ENCODE measurements at regions not wholly inside any gene's neighbourhood (a gene's known extent, or its start where the extent isn't known, plus 50 kb on each side); places are given as distances from the start of the nearest gene placed in this dataset.

GRCh38 chr5:173557123-173557903 is 59.1 kb downstream of the BOD1 start:
- no CpG with 5 or more reads among the region's 12 CpGs for WGBS (ENCODE audit: extremely low coverage, insufficient coverage, insufficient read length)
- no peak overlapping the region for H3K4me3 ChIP-seq (ENCODE audit: low read depth, low read length)
- H2AK5ac ChIP-seq (ENCODE audit: low read length), result no peak overlapping the region
- H3K9ac ChIP-seq (ENCODE audit: low read length), result no peak overlapping the region
- H3K79me1 ChIP-seq (ENCODE audit: low read length), result no peaks in the 10 kb centered on the region
- no peaks in the 10 kb centered on the region for H3K4me1 ChIP-seq (ENCODE audit: control insufficient read depth in 1 of 2, insufficient read depth in 2 of 2, low read length in 2 of 2)
- H2BK120ac ChIP-seq (ENCODE audit: insufficient read depth, low read length, poor library complexity), result no peak overlapping the region
- H4K12ac ChIP-seq (ENCODE audit: low read depth, low read length), result no peak overlapping the region
- no peaks in the 10 kb centered on the region for H3K79me2 ChIP-seq (ENCODE audit: control insufficient read depth, insufficient read depth, low read length, poor library complexity)
- H4K8ac ChIP-seq (ENCODE audit: low read depth, low read length), result no peak overlapping the region
- peaks cover 2% of the 10 kb centered on the region for H3K27me3 ChIP-seq (ENCODE audit: insufficient read depth, low read length)
- no peak overlapping the region for H3K14ac ChIP-seq (ENCODE audit: low read length)
- peak; percentile 40 to 56 for DNase-seq
- no peak overlapping the region for H2BK5ac ChIP-seq (ENCODE audit: low read depth, low read length, poor library complexity)
- no peak overlapping the region for H3K18ac ChIP-seq (ENCODE audit: low read length)
- no peaks in the 10 kb centered on the region for H3K9me3 ChIP-seq (ENCODE audit: insufficient read depth, low read depth, low read length)
- no peak overlapping the region for H2AFZ ChIP-seq (ENCODE audit: insufficient read depth, low read length, poor library complexity)
- no peak overlapping the region for H3K4me2 ChIP-seq (ENCODE audit: low read length)
- H3K36me3 ChIP-seq (ENCODE audit: control insufficient read depth in 1 of 2, insufficient read depth in 2 of 2, low read length in 2 of 2), result no peaks in the 10 kb centered on the region
- H4K91ac ChIP-seq (ENCODE audit: low read depth, low read length), result no peak overlapping the region
- H3K27ac ChIP-seq (ENCODE audit: low read depth, low read length), result no peak overlapping the region
- H2BK12ac ChIP-seq (ENCODE audit: low read length), result no peak overlapping the region
- no peak overlapping the region for H3K23ac ChIP-seq (ENCODE audit: low read length)
- no peak overlapping the region for H3K4ac ChIP-seq (ENCODE audit: low read depth, low read length)

GRCh38 chr5:173556142-173557028 is 60.1 kb downstream of the BOD1 start:
- Histone ChIP-seq H2AK5ac (ENCODE audit: low read length) (no peak overlapping the region), H3K36me3 (ENCODE audit: control insufficient read depth in 1 of 2, insufficient read depth in 2 of 2, low read length in 2 of 2) (no peaks in the 10 kb centered on the region), H3K4me2 (ENCODE audit: low read length) (no peak overlapping the region), H3K4me1 (ENCODE audit: control insufficient read depth in 1 of 2, insufficient read depth in 2 of 2, low read length in 2 of 2) (no peaks in the 10 kb centered on the region), H4K8ac (ENCODE audit: low read depth, low read length) (no peak overlapping the region), H4K12ac (ENCODE audit: low read depth, low read length) (no peak overlapping the region), H3K18ac (ENCODE audit: low read length) (no peak overlapping the region), H3K14ac (ENCODE audit: low read length) (no peak overlapping the region), H3K4ac (ENCODE audit: low read depth, low read length) (no peak overlapping the region), H2AFZ (ENCODE audit: insufficient read depth, low read length, poor library complexity) (no peak overlapping the region), H2BK5ac (ENCODE audit: low read depth, low read length, poor library complexity) (no peak overlapping the region), H2BK12ac (ENCODE audit: low read length) (no peak overlapping the region), H3K9me3 (ENCODE audit: insufficient read depth, low read depth, low read length) (no peaks in the 10 kb centered on the region), H2BK120ac (ENCODE audit: insufficient read depth, low read length, poor library complexity) (no peak overlapping the region), H3K79me2 (ENCODE audit: control insufficient read depth, insufficient read depth, low read length, poor library complexity) (no peaks in the 10 kb centered on the region), H3K9ac (ENCODE audit: low read length) (no peak overlapping the region), H4K91ac (ENCODE audit: low read depth, low read length) (no peak overlapping the region), H3K4me3 (ENCODE audit: low read depth, low read length) (no peak overlapping the region), H3K27ac (ENCODE audit: low read depth, low read length) (no peak overlapping the region), H3K27me3 (ENCODE audit: insufficient read depth, low read length) (no peaks in the 10 kb centered on the region), H3K79me1 (ENCODE audit: low read length) (no peaks in the 10 kb centered on the region), H3K23ac (ENCODE audit: low read length) (no peak overlapping the region)
- no CpG with 5 or more reads among the region's 8 CpGs for WGBS (ENCODE audit: extremely low coverage, insufficient coverage, insufficient read length)
- DNase-seq, result no peak

- no peaks in the 10 kb centered on the region for H3K9me3 ChIP-seq (ENCODE audit: insufficient read depth, low read depth, low read length)
- DNase-seq, result no peak
- no peak overlapping the region for H3K18ac ChIP-seq (ENCODE audit: low read length)
- no peak overlapping the region for H2BK12ac ChIP-seq (ENCODE audit: low read length)
- H3K4me1 ChIP-seq (ENCODE audit: control insufficient read depth in 1 of 2, insufficient read depth in 2 of 2, low read length in 2 of 2), result no peaks in the 10 kb centered on the region
- H3K14ac ChIP-seq (ENCODE audit: low read length), result no peak overlapping the region
- H3K36me3 ChIP-seq (ENCODE audit: control insufficient read depth in 1 of 2, insufficient read depth in 2 of 2, low read length in 2 of 2), result no peaks in the 10 kb centered on the region
- H3K4me2 ChIP-seq (ENCODE audit: low read length), result no peak overlapping the region
- no peak overlapping the region for H3K4ac ChIP-seq (ENCODE audit: low read depth, low read length)
- no CpG with 5 or more reads among the region's 30 CpGs for WGBS (ENCODE audit: extremely low coverage, insufficient coverage, insufficient read length)
- H4K12ac ChIP-seq (ENCODE audit: low read depth, low read length), result peak overlapping the region; percentile 61
- H4K91ac ChIP-seq (ENCODE audit: low read depth, low read length), result no peak overlapping the region
- no peak overlapping the region for H4K8ac ChIP-seq (ENCODE audit: low read depth, low read length)
- no peak overlapping the region for H3K4me3 ChIP-seq (ENCODE audit: low read depth, low read length)
- H2BK5ac ChIP-seq (ENCODE audit: low read depth, low read length, poor library complexity), result no peak overlapping the region
- no peak overlapping the region for H2AK5ac ChIP-seq (ENCODE audit: low read length)
- H2BK120ac ChIP-seq (ENCODE audit: insufficient read depth, low read length, poor library complexity), result no peak overlapping the region
- H3K9ac ChIP-seq (ENCODE audit: low read length), result no peak overlapping the region
- H3K79me1 ChIP-seq (ENCODE audit: low read length), result no peaks in the 10 kb centered on the region
- H2AFZ ChIP-seq (ENCODE audit: insufficient read depth, low read length, poor library complexity), result no peak overlapping the region
- no peaks in the 10 kb centered on the region for H3K27me3 ChIP-seq (ENCODE audit: insufficient read depth, low read length)
- H3K79me2 ChIP-seq (ENCODE audit: control insufficient read depth, insufficient read depth, low read length, poor library complexity), result no peaks in the 10 kb centered on the region
- H3K23ac ChIP-seq (ENCODE audit: low read length), result no peak overlapping the region
- H3K27ac ChIP-seq (ENCODE audit: low read depth, low read length), result no peak overlapping the region
Measured at GRCh38 chr5:173554989-173555705, 61.3 kb downstream of the BOD1 start.
